Stimulated activated CD4-positive, alpha-beta T cell treated with anti-CD3 and anti-CD28 coated beads, TNF-alpha, amount 100 ng/mL, for 48 hours (primary cell): ENCODE measurements at regions not wholly inside any gene's neighbourhood (a gene's known extent, or its start where the extent isn't known, plus 50 kb on each side); places are given as distances from the start of the nearest gene placed in this dataset.
A peak's percentile ranks its signal among the peaks of the same experiment; 100 is the strongest.
"Not testable (repeated sequence)": the region's sequence is repeated elsewhere in the genome, so short reads cannot be mapped to it uniquely, and the experiment has no call there.

ENCODE experiments used
- DNase-seq, 3 donors: peaks; one replicate each; pipeline ENCODE4 v3.0.0-alpha.2; 2020; ENCODE audit warnings: low read depth in 3 of 3

GRCh38 chr10:28991333-28992270 is 297.3 kb upstream of the LYZL1 start:
- peak; percentile 11 to 30 (median 19) for DNase-seq

- no peak for DNase-seq
Measured at GRCh38 chr10:28993056-28993455, 295.8 kb upstream of the LYZL1 start.

- no peak for DNase-seq
Measured at GRCh38 chr10:28993861-28994260, 295.0 kb upstream of the LYZL1 start.

- DNase-seq, result not testable (repeated sequence)
Measured at GRCh38 chr10:28994802-28995201, 294.1 kb upstream of the LYZL1 start.

GRCh38 chr10:28995497-28995896 is 293.4 kb upstream of the LYZL1 start:
- no peak for DNase-seq

GRCh38 chr10:28996345-28996744 is 292.5 kb upstream of the LYZL1 start:
- no peak for DNase-seq

- no peak for DNase-seq
Measured at GRCh38 chr10:28996947-28997551, 291.8 kb upstream of the LYZL1 start.

GRCh38 chr10:28997734-28998133 is 291.1 kb upstream of the LYZL1 start:
- no peak for DNase-seq

GRCh38 chr10:29001801-29002200 is 287.1 kb upstream of the LYZL1 start:
- no peak for DNase-seq

GRCh38 chr10:29003014-29003413 is 285.9 kb upstream of the LYZL1 start:
- DNase-seq, result not testable (repeated sequence)

- no peak for DNase-seq
Measured at GRCh38 chr10:29005988-29006387, 282.9 kb upstream of the LYZL1 start.

GRCh38 chr10:29007370-29007747 is 281.5 kb upstream of the LYZL1 start:
- DNase-seq, result no peak

GRCh38 chr10:29007748-29008610 is 280.9 kb upstream of the LYZL1 start:
- no peak for DNase-seq

GRCh38 chr10:29009464-29009863 is 279.4 kb upstream of the LYZL1 start:
- DNase-seq, result no peak

- no peak for DNase-seq
Measured at GRCh38 chr10:29011516-29011915, 277.4 kb upstream of the LYZL1 start.

- no peak for DNase-seq
Measured at GRCh38 chr10:29012926-29013554, 275.8 kb upstream of the LYZL1 start.

- DNase-seq, result no peak
Measured at GRCh38 chr10:29021591-29021990, 267.3 kb upstream of the LYZL1 start.

GRCh38 chr10:29022513-29022912 is 266.4 kb upstream of the LYZL1 start:
- no peak for DNase-seq

GRCh38 chr10:29023678-29024077 is 265.2 kb upstream of the LYZL1 start:
- DNase-seq, result no peak

GRCh38 chr10:29026065-29026797 is 262.6 kb upstream of the LYZL1 start:
- DNase-seq, result no peak
